ENCODE measurements at regions not wholly inside any gene's neighbourhood (a gene's known extent, or its start where the extent isn't known, plus 50 kb on each side); places are given as distances from the start of the nearest gene placed in this dataset.

- ATAC-seq (ENCODE audit: low FRiP score) (no peak), DNase-seq (ENCODE audit: low spot score) (no peak)
- TF ChIP-seq CTCF (IDR thresholded peaks at IDR 0.05) = no peak
Observed at GRCh38 chr6:40956936-40957335, 82.1 kb downstream of the UNC5CL start.

- no peak for TF ChIP-seq CTCF (IDR thresholded peaks at IDR 0.05)
- DNase-seq (ENCODE audit: low spot score) (no peak), ATAC-seq (ENCODE audit: low FRiP score) (no peak)
Observed at GRCh38 chr6:40955178-40955545, 83.9 kb downstream of the UNC5CL start.

- ATAC-seq (ENCODE audit: low FRiP score) (no peak), DNase-seq (ENCODE audit: low spot score) (no peak)
- no peak for TF ChIP-seq CTCF (IDR thresholded peaks at IDR 0.05)
Observed at GRCh38 chr6:40954446-40955177, 84.4 kb downstream of the UNC5CL start.

GRCh38 chr6:40953486-40953885 lies 85.5 kb downstream of the UNC5CL start:
- no peak for TF ChIP-seq CTCF (IDR thresholded peaks at IDR 0.05)

GRCh38 chr6:40950986-40951698 lies 87.9 kb downstream of the UNC5CL start:
- ATAC-seq (ENCODE audit: low FRiP score) (no peak), DNase-seq (ENCODE audit: low spot score) (no peak)
- no peak for TF ChIP-seq CTCF (IDR thresholded peaks at IDR 0.05)

More at GRCh38 chr6:40953486-40953885, 85.5 kb downstream of the UNC5CL start:
- ATAC-seq (ENCODE audit: low FRiP score) (no peak), DNase-seq (ENCODE audit: low spot score) (no peak)

GRCh38 chr6:40948570-40948969 lies 90.5 kb downstream of the UNC5CL start:
- ATAC-seq (ENCODE audit: low FRiP score) = no peak
- DNase-seq (ENCODE audit: low spot score) = no peak
- TF ChIP-seq CTCF (IDR thresholded peaks at IDR 0.05) = no peak

Data from omental fat pad (tissue), 3 donors.